ENCODE measurements at regions not wholly inside any gene's neighbourhood (a gene's known extent, or its start where the extent isn't known, plus 50 kb on each side); places are given as distances from the start of the nearest gene placed in this dataset.

DNA sequence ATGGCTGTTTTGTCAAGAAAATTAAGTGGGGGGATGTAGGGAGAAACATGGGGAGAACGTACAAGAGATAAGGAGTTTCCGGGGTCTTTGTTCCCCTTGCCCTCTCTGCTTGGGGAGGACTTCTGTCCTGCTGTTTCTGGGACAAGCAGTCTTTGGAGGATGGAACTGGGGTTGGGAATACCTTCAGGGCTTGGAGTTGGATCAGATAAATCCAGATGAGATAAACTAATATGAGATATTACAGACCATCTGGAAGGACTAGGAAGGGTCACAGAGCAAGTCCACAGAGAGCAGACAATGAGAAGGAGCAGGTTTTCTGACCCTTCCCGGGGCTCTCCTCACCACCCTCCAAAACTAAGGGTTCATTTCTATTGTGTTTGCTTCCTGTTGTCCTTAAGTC, 237.5 kb downstream of the TSHZ3 start:
- Histone ChIP-seq H3K79me2 (replicated peaks; ENCODE audit: insufficient read depth, low read length) (no peaks in the 10 kb centered on the region), H3K36me3 (ENCODE audit: insufficient read depth, low read length) (no peaks in the 10 kb centered on the region), H4K20me1 (ENCODE audit: insufficient read depth) (no peaks in the 10 kb centered on the region), H3K27ac (ENCODE audit: low read length) (no peak overlapping the region), H3K9me3 (ENCODE audit: low read length) (no peaks in the 10 kb centered on the region), H3K4me2 (ENCODE audit: low read length) (no peak overlapping the region), H3F3A (ENCODE audit: insufficient read depth, low read length, poor library complexity, severe bottlenecking) (no peaks in the 10 kb centered on the region), H3K9ac (ENCODE audit: low read length) (no peak overlapping the region), H3K27me3 (ENCODE audit: insufficient read depth, low read depth, low read length) (no peaks in the 10 kb centered on the region), H3K4me3 (ENCODE audit: low read length) (no peak overlapping the region), H3K9me2 (ENCODE audit: insufficient read depth, low read length) (no peaks in the 10 kb centered on the region), H2AFZ (ENCODE audit: low read depth, low read length) (no peak overlapping the region)
- no peak for TF ChIP-seq MXI1 (conservative IDR thresholded peaks at IDR 0.05; ENCODE audit: poor library complexity, severe bottlenecking)
- no peak for TF ChIP-seq TAF1 (IDR thresholded peaks at IDR 0.05; ENCODE audit: low read depth)
- TF ChIP-seq RAD21 (conservative IDR thresholded peaks at IDR 0.05), result no peak
- no peak for TF ChIP-seq SMC3 (conservative IDR thresholded peaks at IDR 0.05; ENCODE audit: poor library complexity)
- no peak for TF ChIP-seq POLR2AphosphoS5 (IDR thresholded peaks at IDR 0.05)
- TF ChIP-seq EZH2 (IDR thresholded peaks at IDR 0.05; ENCODE audit: borderline replicate concordance, insufficient read depth, low read length, poor library complexity, severe bottlenecking), result no peak
- TF ChIP-seq EP300 (conservative IDR thresholded peaks at IDR 0.05; ENCODE audit: poor library complexity, severe bottlenecking), result no peak
- TF ChIP-seq, protein P1, sequence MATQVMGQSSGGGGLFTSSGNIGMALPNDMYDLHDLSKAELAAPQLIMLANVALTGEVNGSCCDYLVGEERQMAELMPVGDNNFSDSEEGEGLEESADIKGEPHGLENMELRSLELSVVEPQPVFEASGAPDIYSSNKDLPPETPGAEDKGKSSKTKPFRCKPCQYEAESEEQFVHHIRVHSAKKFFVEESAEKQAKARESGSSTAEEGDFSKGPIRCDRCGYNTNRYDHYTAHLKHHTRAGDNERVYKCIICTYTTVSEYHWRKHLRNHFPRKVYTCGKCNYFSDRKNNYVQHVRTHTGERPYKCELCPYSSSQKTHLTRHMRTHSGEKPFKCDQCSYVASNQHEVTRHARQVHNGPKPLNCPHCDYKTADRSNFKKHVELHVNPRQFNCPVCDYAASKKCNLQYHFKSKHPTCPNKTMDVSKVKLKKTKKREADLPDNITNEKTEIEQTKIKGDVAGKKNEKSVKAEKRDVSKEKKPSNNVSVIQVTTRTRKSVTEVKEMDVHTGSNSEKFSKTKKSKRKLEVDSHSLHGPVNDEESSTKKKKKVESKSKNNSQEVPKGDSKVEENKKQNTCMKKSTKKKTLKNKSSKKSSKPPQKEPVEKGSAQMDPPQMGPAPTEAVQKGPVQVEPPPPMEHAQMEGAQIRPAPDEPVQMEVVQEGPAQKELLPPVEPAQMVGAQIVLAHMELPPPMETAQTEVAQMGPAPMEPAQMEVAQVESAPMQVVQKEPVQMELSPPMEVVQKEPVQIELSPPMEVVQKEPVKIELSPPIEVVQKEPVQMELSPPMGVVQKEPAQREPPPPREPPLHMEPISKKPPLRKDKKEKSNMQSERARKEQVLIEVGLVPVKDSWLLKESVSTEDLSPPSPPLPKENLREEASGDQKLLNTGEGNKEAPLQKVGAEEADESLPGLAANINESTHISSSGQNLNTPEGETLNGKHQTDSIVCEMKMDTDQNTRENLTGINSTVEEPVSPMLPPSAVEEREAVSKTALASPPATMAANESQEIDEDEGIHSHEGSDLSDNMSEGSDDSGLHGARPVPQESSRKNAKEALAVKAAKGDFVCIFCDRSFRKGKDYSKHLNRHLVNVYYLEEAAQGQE (IDR thresholded peaks at IDR 0.05; ENCODE audit: borderline replicate concordance), result no peak
- TF ChIP-seq, protein P2, sequence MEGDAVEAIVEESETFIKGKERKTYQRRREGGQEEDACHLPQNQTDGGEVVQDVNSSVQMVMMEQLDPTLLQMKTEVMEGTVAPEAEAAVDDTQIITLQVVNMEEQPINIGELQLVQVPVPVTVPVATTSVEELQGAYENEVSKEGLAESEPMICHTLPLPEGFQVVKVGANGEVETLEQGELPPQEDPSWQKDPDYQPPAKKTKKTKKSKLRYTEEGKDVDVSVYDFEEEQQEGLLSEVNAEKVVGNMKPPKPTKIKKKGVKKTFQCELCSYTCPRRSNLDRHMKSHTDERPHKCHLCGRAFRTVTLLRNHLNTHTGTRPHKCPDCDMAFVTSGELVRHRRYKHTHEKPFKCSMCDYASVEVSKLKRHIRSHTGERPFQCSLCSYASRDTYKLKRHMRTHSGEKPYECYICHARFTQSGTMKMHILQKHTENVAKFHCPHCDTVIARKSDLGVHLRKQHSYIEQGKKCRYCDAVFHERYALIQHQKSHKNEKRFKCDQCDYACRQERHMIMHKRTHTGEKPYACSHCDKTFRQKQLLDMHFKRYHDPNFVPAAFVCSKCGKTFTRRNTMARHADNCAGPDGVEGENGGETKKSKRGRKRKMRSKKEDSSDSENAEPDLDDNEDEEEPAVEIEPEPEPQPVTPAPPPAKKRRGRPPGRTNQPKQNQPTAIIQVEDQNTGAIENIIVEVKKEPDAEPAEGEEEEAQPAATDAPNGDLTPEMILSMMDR (IDR thresholded peaks at IDR 0.05; ENCODE audit: poor library complexity, severe bottlenecking), result no peak

DNA sequence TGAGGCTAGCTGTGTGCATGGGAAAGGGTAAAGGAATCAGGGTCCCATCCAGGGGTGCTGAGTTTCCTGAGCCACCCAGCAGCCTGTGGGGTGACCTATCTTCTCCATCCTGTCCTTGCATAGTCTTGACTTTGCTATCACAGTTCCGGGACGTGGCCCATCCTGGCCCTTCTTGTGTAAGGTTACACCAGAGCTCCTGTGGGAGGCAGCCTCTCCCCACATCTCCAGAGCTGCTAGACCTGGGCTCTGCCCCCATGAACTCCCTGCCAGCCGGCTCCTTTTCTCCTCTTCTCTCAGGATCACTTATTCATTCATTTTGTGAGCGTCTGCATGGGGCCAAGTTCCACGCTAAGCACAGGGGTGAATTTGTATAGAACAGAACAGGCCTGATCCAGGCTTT, 238.9 kb downstream of the TSHZ3 start:
- H3K9ac ChIP-seq (ENCODE audit: low read length), result no peak overlapping the region
- no peaks in the 10 kb centered on the region for H3F3A ChIP-seq (ENCODE audit: insufficient read depth, low read length, poor library complexity, severe bottlenecking)
- H3K9me3 ChIP-seq (ENCODE audit: low read length), result no peaks in the 10 kb centered on the region
- H3K79me2 ChIP-seq (replicated peaks; ENCODE audit: insufficient read depth, low read length), result no peaks in the 10 kb centered on the region
- TF ChIP-seq, protein P1 (IDR thresholded peaks at IDR 0.05; ENCODE audit: borderline replicate concordance), result no peak
- TF ChIP-seq MXI1 (conservative IDR thresholded peaks at IDR 0.05; ENCODE audit: poor library complexity, severe bottlenecking), result no peak
- no peak for TF ChIP-seq RAD21 (conservative IDR thresholded peaks at IDR 0.05)
- TF ChIP-seq EZH2 (IDR thresholded peaks at IDR 0.05; ENCODE audit: borderline replicate concordance, insufficient read depth, low read length, poor library complexity, severe bottlenecking), result no peak
- no peak for TF ChIP-seq TAF1 (IDR thresholded peaks at IDR 0.05; ENCODE audit: low read depth)
- TF ChIP-seq EP300 (conservative IDR thresholded peaks at IDR 0.05; ENCODE audit: poor library complexity, severe bottlenecking), result no peak
- TF ChIP-seq POLR2AphosphoS5 (IDR thresholded peaks at IDR 0.05), result no peak
- no peak for TF ChIP-seq SMC3 (conservative IDR thresholded peaks at IDR 0.05; ENCODE audit: poor library complexity)
- TF ChIP-seq, protein P2 (IDR thresholded peaks at IDR 0.05; ENCODE audit: poor library complexity, severe bottlenecking), result no peak
- H3K27ac ChIP-seq (ENCODE audit: low read length), result no peak overlapping the region
- H3K4me2 ChIP-seq (ENCODE audit: low read length), result no peak overlapping the region
- no peaks in the 10 kb centered on the region for H3K9me2 ChIP-seq (ENCODE audit: insufficient read depth, low read length)
- H3K4me3 ChIP-seq (ENCODE audit: low read length), result no peak overlapping the region
- H4K20me1 ChIP-seq (ENCODE audit: insufficient read depth), result no peaks in the 10 kb centered on the region
- H3K36me3 ChIP-seq (ENCODE audit: insufficient read depth, low read length), result no peaks in the 10 kb centered on the region
- H3K27me3 ChIP-seq (ENCODE audit: insufficient read depth, low read depth, low read length), result no peaks in the 10 kb centered on the region
- H2AFZ ChIP-seq (ENCODE audit: low read depth, low read length), result no peak overlapping the region

Data from neural cell (in vitro differentiated cells).